Neural crest cell (in vitro differentiated cells): ENCODE measurements at regions not wholly inside any gene's neighbourhood (a gene's known extent, or its start where the extent isn't known, plus 50 kb on each side); places are given as distances from the start of the nearest gene placed in this dataset.
"Not testable (repeated sequence)": the region's sequence is repeated elsewhere in the genome, so short reads cannot be mapped to it uniquely, and the experiment has no call there.

Experiments
- DNase-seq: peaks from one replicate; pipeline ENCODE4 v3.0.0; 2021; ENCODE audit warnings: low read depth, mixed read lengths, low spot score
- H3K27ac Mint-ChIP-seq: one replicate; pipeline ENCODE4 v1.8.0; 2021; ENCODE audit warnings: mild to moderate bottlenecking, mixed read lengths; ENCODE audit not compliant: unreplicated experiment
- H3K27me3 Mint-ChIP-seq: 2 replicates; pipeline ENCODE4 v1.8.0; 2021; ENCODE audit warnings: low read depth, mild to moderate bottlenecking, mixed read lengths
- H3K36me3 Mint-ChIP-seq: 2 replicates; pipeline ENCODE4 v1.8.0; 2021; ENCODE audit warnings: low read depth, mild to moderate bottlenecking, mixed read lengths
- H3K4me1 Mint-ChIP-seq: 2 replicates; pipeline ENCODE4 v1.8.0; 2021; ENCODE audit warnings: mixed read lengths
- H3K4me3 Mint-ChIP-seq: one replicate; pipeline ENCODE4 v1.8.0; 2021; ENCODE audit warnings: mild to moderate bottlenecking, mixed read lengths
- H3K9me3 Mint-ChIP-seq: 2 replicates; pipeline ENCODE4 v1.8.0; 2021; ENCODE audit warnings: mixed read lengths
- CTCF ChIP-seq: fragments of 200-600 bp; sonication (generic); conservative IDR thresholded peaks from 2 replicates; pipeline ENCODE4 v1.5.0; 2021; ENCODE audit warnings: antibody characterized with exemption, mild to moderate bottlenecking

GRCh38 chr10:42898037-42898960 lies 115.7 kb downstream of the BMS1 start:
- Mint-ChIP-seq H3K27ac (no peak overlapping the region), H3K9me3 (peaks cover 15% of the 10 kb centered on the region), H3K36me3 (peaks cover 6% of the 10 kb centered on the region), H3K4me3 (no peak overlapping the region), H3K27me3 (peaks cover 3% of the 10 kb centered on the region), H3K4me1 (no peaks in the 10 kb centered on the region)
- TF ChIP-seq CTCF, result no peak
- DNase-seq, result no peak

- Mint-ChIP-seq H3K27ac (no peak overlapping the region), H3K36me3 (peaks cover 6% of the 10 kb centered on the region), H3K4me1 (no peaks in the 10 kb centered on the region), H3K9me3 (peaks cover 15% of the 10 kb centered on the region), H3K4me3 (no peak overlapping the region), H3K27me3 (peaks cover 1% of the 10 kb centered on the region)
- DNase-seq, result no peak
- TF ChIP-seq CTCF, result no peak
Observed at GRCh38 chr10:42899036-42899435, 116.4 kb downstream of the BMS1 start.

- not testable (repeated sequence) for H3K27ac Mint-ChIP-seq, H3K27me3 Mint-ChIP-seq, DNase-seq, H3K36me3 Mint-ChIP-seq, H3K4me1 Mint-ChIP-seq, H3K4me3 Mint-ChIP-seq
- H3K9me3 Mint-ChIP-seq, result peaks cover 16% of the 10 kb centered on the region
Observed at GRCh38 chr10:42900346-42900745, 117.8 kb downstream of the BMS1 start.

GRCh38 chr10:42911359-42911758 lies 128.8 kb downstream of the BMS1 start:
- no peak for DNase-seq
- H3K4me3 Mint-ChIP-seq, result no peak overlapping the region
- H3K4me1 Mint-ChIP-seq, result no peaks in the 10 kb centered on the region
- H3K9me3 Mint-ChIP-seq, result peaks cover 20% of the 10 kb centered on the region
- TF ChIP-seq CTCF, result no peak
- no peak overlapping the region for H3K27ac Mint-ChIP-seq
- peaks cover 3% of the 10 kb centered on the region for H3K36me3 Mint-ChIP-seq
- peaks cover 15% of the 10 kb centered on the region for H3K27me3 Mint-ChIP-seq

GRCh38 chr10:42916974-42917373 lies 134.4 kb downstream of the BMS1 start:
- H3K27ac Mint-ChIP-seq, result no peak overlapping the region
- peaks cover 9% of the 10 kb centered on the region for H3K9me3 Mint-ChIP-seq
- DNase-seq, result no peak
- TF ChIP-seq CTCF, result no peak
- H3K27me3 Mint-ChIP-seq, result peaks cover 8% of the 10 kb centered on the region
- no peak overlapping the region for H3K4me3 Mint-ChIP-seq
- no peaks in the 10 kb centered on the region for H3K4me1 Mint-ChIP-seq
- peaks cover 2% of the 10 kb centered on the region for H3K36me3 Mint-ChIP-seq

- Mint-ChIP-seq H3K4me1 (no peaks in the 10 kb centered on the region), H3K36me3 (peaks cover 2% of the 10 kb centered on the region), H3K9me3 (peaks cover 9% of the 10 kb centered on the region)
Observed at GRCh38 chr10:42917821-42918220, 135.2 kb downstream of the BMS1 start.

More at GRCh38 chr10:42917821-42918220, 135.2 kb downstream of the BMS1 start:
- Mint-ChIP-seq H3K27me3 (peaks cover 9% of the 10 kb centered on the region), H3K4me3 (no peak overlapping the region), H3K27ac (no peak overlapping the region)
- TF ChIP-seq CTCF, result no peak
- DNase-seq, result no peak
